ENCODE measurements at regions not wholly inside any gene's neighbourhood (a gene's known extent, or its start where the extent isn't known, plus 50 kb on each side); places are given as distances from the start of the nearest gene placed in this dataset.
A peak's percentile ranks its signal among the peaks of the same experiment; 100 is the strongest.
"Not testable (repeated sequence)": the region's sequence is repeated elsewhere in the genome, so short reads cannot be mapped to it uniquely, and the experiment has no call there.

GRCh38 chr16:29578898-29579297, 72.7 kb upstream of the NPIPB12 start:
- DNase-seq: not testable (repeated sequence)

GRCh38 chr16:29581764-29582163, 75.6 kb upstream of the NPIPB12 start:
- not testable (repeated sequence) for DNase-seq

DNA sequence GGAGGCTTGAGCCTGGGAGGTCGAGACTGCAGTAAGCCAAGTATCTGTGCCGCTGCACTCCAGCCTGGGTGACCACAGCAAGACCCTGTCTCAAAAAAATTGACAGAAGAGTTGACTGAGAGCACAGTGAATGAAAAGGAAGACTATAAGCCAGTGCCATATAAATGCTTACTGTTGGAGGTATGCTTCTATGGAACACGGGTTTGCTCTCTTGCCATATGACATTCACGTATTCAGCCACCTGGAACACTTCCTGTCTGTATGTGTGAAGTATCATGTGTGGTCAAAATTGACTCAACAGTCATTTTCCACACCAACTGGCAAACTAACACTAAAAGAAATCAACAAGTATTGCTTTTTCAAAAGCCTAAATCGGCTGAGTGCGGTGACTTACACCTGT, 71.1 kb upstream of the SPN start:
- not testable (repeated sequence) for DNase-seq

DNA sequence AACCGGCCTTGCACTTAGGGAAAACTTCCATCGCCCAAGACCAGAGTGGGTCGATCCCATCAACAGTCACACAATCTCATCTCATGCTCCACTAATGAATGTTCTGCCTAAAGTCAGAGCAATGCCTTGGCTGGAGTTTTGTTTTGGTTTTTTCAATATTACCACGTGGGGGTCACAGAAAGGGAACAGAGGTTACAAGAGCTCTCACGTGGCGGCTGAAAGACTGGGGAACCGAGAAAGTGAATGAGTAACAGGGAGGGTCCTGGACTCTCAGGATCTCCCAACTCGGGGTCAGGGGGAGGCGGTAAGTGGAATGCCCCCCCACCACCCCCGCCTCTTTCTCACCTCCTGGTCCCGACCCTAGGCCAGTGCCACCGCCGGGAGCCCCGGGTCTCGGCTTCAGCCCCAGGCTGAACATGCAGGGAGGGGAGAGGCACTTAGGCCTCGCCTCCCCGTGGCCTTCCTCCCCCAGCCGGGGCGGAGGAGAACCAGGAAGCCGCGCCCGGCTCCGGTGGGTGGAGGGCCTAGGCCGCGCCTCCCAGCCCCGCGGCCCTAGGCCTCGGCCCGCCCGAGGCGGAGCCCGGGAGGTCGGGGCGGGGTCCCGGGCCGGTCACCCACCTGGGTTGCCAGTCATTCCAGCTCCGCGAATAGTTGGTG, 68.7 kb upstream of the SPN start:
- peak; percentile 57 to 61 for DNase-seq

- DNase-seq: peak; percentile 85 to 87
Observed at GRCh38 chr16:29594926-29595838, 67.9 kb upstream of the SPN start.

GRCh38 chr16:29597030-29597429, 66.0 kb upstream of the SPN start:
- DNase-seq: not testable (repeated sequence)

GRCh38 chr16:29600111-29601000, 62.7 kb upstream of the SPN start:
- DNase-seq: peak in 1 of 2 donors; percentile 7

DNA sequence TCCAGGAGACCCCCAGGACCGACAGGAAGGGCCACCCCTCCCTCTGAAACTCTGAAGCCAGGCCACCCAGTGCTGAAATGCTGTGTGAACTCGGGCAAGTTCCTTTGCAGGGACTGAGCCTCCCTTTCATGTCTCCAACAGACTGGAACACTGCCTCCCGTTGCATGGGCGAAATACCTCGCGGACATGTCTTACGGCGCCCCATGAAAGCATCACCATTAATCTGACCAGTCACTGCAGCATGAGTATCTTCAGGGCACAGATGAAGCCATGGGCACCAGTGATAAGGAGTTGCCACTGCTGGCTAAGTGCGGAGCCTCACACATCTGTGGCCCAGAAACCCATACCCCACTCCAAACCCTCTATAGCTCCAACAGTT, 60.8 kb upstream of the SPN start:
- not testable (repeated sequence) for DNase-seq

- DNase-seq: not testable (repeated sequence)
Observed at GRCh38 chr16:29602683-29603088, 60.4 kb upstream of the SPN start.

GRCh38 chr16:29604631-29605549, 58.2 kb upstream of the SPN start:
- not testable (repeated sequence) for DNase-seq

GRCh38 chr16:29605593-29606205, 57.3 kb upstream of the SPN start:
- DNase-seq: not testable (repeated sequence)

DNA sequence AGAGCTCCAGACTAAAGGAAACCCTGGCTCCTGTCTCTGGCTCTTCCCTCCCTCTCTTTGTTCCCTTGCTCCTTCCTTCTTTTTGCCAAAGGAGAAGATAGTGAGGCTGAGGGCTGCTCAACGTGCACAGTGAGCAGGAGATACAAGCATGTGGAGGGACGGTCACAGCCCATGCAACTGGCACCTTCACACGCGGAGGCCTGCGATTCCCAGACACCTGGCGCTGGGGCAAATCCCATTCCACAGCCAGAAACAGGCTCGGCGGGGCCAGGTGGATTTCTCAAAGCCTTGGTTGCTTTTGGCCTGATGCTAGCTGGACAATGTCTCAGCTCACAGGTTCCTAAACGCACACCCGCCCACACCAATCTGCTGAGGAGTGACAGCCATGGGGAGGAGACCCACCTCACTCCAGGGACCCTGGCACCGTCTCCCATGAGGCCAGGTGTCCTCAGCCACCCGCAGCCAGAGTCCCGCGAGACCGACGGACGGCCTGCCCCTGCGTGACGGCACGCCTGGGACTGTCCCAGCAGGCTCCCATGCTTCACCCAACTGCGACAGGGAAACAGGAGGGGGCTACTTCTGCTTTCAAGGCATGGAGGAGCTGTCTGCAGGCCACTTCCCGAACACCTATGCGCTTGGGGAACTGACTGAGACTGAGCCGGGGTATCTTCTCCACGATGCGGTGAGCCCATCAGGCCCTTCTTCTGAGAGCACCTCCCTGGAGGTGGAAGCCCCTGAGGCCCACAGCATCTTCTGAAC, 56.2 kb upstream of the SPN start:
- not testable (repeated sequence) for DNase-seq

GRCh38 chr16:29607428-29607823, 55.6 kb upstream of the SPN start:
- not testable (repeated sequence) for DNase-seq

DNA sequence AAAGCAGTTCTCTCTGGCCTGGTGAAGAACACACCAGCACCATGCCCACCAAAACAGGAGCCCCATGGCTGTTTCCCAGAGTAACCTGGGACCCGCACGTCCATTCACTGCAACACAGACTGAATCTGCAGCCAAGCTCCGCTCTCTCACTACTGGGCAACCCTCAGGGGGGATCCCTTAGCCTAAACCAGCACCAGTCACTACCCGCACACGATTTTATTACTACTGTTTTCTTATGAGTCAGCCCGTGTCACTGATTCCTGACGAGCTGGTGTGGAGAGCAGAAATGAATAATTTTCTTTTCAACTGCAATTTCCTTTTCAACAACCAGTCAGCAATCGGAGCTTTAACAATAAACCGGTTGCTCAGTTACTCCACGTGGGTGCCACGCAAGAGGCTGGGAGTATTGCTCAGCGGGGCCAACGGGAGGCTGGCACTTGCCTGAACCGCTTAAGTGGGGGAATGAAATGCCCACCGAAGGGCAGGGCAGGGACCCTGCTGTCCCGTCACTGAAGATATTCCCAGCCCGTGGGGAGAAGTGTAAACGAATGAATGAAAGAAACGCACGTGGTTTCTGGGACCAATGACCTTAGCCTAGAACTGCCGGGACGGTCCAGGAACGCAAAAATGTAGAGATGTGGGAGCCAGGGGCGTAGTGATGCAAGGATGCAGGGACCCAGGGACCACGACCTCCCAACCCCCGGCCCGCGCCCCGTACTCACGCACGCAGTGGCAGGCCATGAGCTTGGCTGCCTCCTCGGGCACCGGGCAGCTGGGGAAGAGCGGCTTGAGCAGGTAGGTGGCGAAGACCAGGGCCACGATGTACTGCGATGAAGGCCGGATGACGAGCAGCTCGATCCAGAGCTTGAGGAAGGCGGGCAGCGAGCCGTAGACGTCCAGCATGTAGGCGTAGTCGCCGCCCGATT, 50.4 kb upstream of the SPN start:
- not testable (repeated sequence) for DNase-seq
